ENCODE measurements at regions not wholly inside any gene's neighbourhood (a gene's known extent, or its start where the extent isn't known, plus 50 kb on each side); places are given as distances from the start of the nearest gene placed in this dataset.

DNA sequence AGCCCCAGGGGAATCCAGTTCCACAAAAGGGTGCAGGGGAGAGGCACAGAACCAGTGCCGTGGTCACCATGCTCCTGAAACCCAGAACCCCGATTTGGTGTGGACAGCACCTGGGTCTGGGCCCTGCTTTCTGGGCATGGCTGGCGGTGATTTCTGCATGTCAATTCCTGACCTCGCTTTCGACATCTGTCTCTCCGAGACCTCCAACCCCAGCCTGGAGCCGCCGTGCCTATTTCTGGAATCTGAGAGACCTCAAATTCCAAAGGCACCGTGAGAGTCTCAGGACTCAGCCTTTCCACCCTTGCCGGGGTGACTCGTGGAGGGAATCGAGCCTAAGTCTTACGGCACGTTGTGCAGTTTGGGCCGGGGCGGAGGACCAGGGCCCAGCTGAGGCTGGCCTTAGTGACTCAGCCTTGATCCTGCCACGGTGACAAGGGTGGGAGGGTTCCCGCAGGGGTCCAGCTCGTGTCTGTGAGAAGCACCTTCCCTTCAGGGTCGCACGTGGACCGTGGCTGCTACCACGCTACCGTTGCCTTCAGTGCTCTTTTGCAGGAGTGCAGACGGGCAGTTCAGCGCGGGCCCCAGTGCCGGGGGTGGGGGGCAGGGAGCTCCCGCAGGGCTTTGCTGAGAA is 133.7 kb downstream of the PXDC1 start:
- TF ChIP-seq CTCF (conservative IDR thresholded peaks at IDR 0.05; ENCODE audit: low read depth, low read length) (no peak), EZH2 (IDR thresholded peaks at IDR 0.05; ENCODE audit: borderline replicate concordance, low read depth, low read length, poor library complexity, severe bottlenecking) (no peak)
